SK-N-SH (cell line): ENCODE measurements at regions not wholly inside any gene's neighbourhood (a gene's known extent, or its start where the extent isn't known, plus 50 kb on each side); places are given as distances from the start of the nearest gene placed in this dataset.

ENCODE experiments used
- CTCF ChIA-PET: fragments of 300-600, 350-600 bp; formaldehyde crosslinking; extraction: SDS; loops from one replicate; lab custom pipeline; 2021; lab: Yijun Ruan, JAX
- POLR2A ChIA-PET: fragments of 350-600 bp; sonication (Branson Sonifier 250); formaldehyde crosslinking; extraction: SDS; loops from one replicate; lab custom pipeline; 2020; ENCODE audit warnings: antibody characterized with exemption, inconsistent platforms; lab: Yijun Ruan, JAX
- DNase-seq: peaks from one replicate; pipeline ENCODE4 v3.0.0; 2012
- H2AFZ ChIP-seq: fragments of 200-600 bp; sonication (generic); 2 replicates; pipeline ENCODE4 v1.8.1; 2016; ENCODE audit warnings: antibody characterized with exemption, mild to moderate bottlenecking, low read depth
- H3F3A ChIP-seq: fragments of 200-600 bp; sonication (generic); replicated peaks from 2 replicates; pipeline ENCODE3; 2016; ENCODE audit warnings: antibody characterized with exemption, mild to moderate bottlenecking; ENCODE audit not compliant: insufficient read depth
- H3K27ac ChIP-seq, 2 experiments: fragments of 200-500 bp in 1 of 2; fragments of 200-600 bp in 1 of 2; sonication (Bioruptor generic) in 1 of 2; sonication (generic), shearing (Covaris generic) in 1 of 2; 2 replicates each; pipeline versions ENCODE4 v1.5.1 to v1.6.1; 2014 to 2016; ENCODE audit warnings: low read depth in 2 of 2, inconsistent platforms in 1 of 2, low read length in 1 of 2, mild to moderate bottlenecking in 1 of 2, mixed read lengths in 1 of 2
- H3K27me3 ChIP-seq: fragments of 200-600 bp; sonication (generic), shearing (Covaris generic); 2 replicates; pipeline ENCODE4 v1.6.1; 2016; ENCODE audit warnings: mixed run types; ENCODE audit not compliant: insufficient read depth
- H3K36me3 ChIP-seq, 2 experiments: fragments of 200-500 bp in 1 of 2; fragments of 200-600 bp in 1 of 2; sonication (Bioruptor generic) in 1 of 2; sonication (generic) in 1 of 2; replicated peaks in 1 of 2; 2 replicates each; pipeline versions ENCODE3 to v1.5.1; 2014 to 2016; ENCODE audit warnings: low read length in 1 of 2, mild to moderate bottlenecking in 1 of 2; ENCODE audit not compliant: insufficient read depth in 2 of 2, control insufficient read depth in 1 of 2
- H3K4me1 ChIP-seq, 2 experiments: fragments of 200-500 bp in 1 of 2; fragments of 200-600 bp in 1 of 2; sonication (Bioruptor generic) in 1 of 2; sonication (generic), shearing (Covaris generic) in 1 of 2; 2 replicates each; pipeline versions ENCODE4 v1.5.1 to v1.6.1; 2014 to 2016; ENCODE audit warnings: low read depth in 1 of 2, low read length in 1 of 2, mixed run types in 1 of 2; ENCODE audit not compliant: insufficient read depth in 2 of 2, control insufficient read depth in 1 of 2
- H3K4me2 ChIP-seq: fragments of 200-600 bp; sonication (generic), shearing (Covaris generic); 2 replicates; pipeline ENCODE4 v1.6.1; 2017; ENCODE audit warnings: mixed run types
- H3K4me3 ChIP-seq, 2 experiments: fragments of 200-500 bp in 1 of 2; fragments of 200-600 bp in 1 of 2; sonication (Bioruptor generic) in 1 of 2; sonication (generic), shearing (Covaris generic) in 1 of 2; 2 replicates each; pipeline versions ENCODE4 v1.5.1 to v1.8.1; 2014 to 2016; ENCODE audit warnings: low read depth in 2 of 2, inconsistent platforms in 1 of 2, low read length in 1 of 2, mild to moderate bottlenecking in 1 of 2, mixed read lengths in 1 of 2, moderate library complexity in 1 of 2
- H3K79me2 ChIP-seq: fragments of 200-600 bp; sonication (generic); 2 replicates; pipeline ENCODE4 v1.8.1; 2017; ENCODE audit warnings: mild to moderate bottlenecking; ENCODE audit not compliant: insufficient read depth
- H3K9ac ChIP-seq: fragments of 200-600 bp; sonication (generic); 2 replicates; pipeline ENCODE4 v1.6.1; 2017; ENCODE audit warnings: mixed run types
- H3K9me2 ChIP-seq: fragments of 200-600 bp; sonication (generic); 2 replicates; pipeline ENCODE4 v1.6.1; 2017; ENCODE audit warnings: mixed run types
- H3K9me3 ChIP-seq: fragments of 200-600 bp; sonication (generic); 2 replicates; pipeline ENCODE4 v1.6.1; 2017; ENCODE audit warnings: mixed run types, mild to moderate bottlenecking, moderate library complexity
- H4K20me1 ChIP-seq: fragments of 200-600 bp; sonication (generic); 2 replicates; pipeline ENCODE4 v1.6.1; 2017; ENCODE audit warnings: mild to moderate bottlenecking, mixed run types; ENCODE audit not compliant: insufficient read depth
- EZH2phosphoT487 ChIP-seq: fragments of 200-600 bp; sonication (generic); IDR thresholded peaks from 2 replicates; pipeline ENCODE4 v1.6.1; 2017; ENCODE audit warnings: low read depth, mixed run types, mild to moderate bottlenecking, antibody characterized with exemption, moderate library complexity, borderline replicate concordance
- FOSL2 ChIP-seq: IDR thresholded peaks from 2 replicates; pipeline ENCODE4 v1.4.0; 2012; ENCODE audit warnings: low read depth, mild to moderate bottlenecking, moderate library complexity, borderline replicate concordance
- FOXM1 ChIP-seq: IDR thresholded peaks from 2 replicates; pipeline ENCODE4 v1.4.0; 2012; ENCODE audit warnings: low read depth, mild to moderate bottlenecking
- GABPA ChIP-seq: IDR thresholded peaks from 2 replicates; pipeline ENCODE4 v1.4.0; 2012; ENCODE audit warnings: low read depth, mild to moderate bottlenecking
- MEF2A ChIP-seq: IDR thresholded peaks from 2 replicates; pipeline ENCODE4 v1.4.0; 2012; ENCODE audit warnings: low read depth, borderline replicate concordance
- RAD21 ChIP-seq: IDR thresholded peaks from 2 replicates; pipeline ENCODE4 v1.6.1; 2012; ENCODE audit warnings: mild to moderate bottlenecking, low read length
- RCOR1 ChIP-seq: fragments of 150-350 bp; IDR thresholded peaks from 2 replicates; pipeline ENCODE4 v1.6.1; 2017; ENCODE audit warnings: antibody characterized with exemption, low read length
- TCF12 ChIP-seq: IDR thresholded peaks from 2 replicates; pipeline ENCODE4 v1.4.0; 2012
- WGBS: methylation state at CpG from one replicate; pipeline ENCODE4 v1.1.6; 2017; ENCODE audit warnings: low lambda C conversion rate; 5-methylcytosine and 5-hydroxymethylcytosine counted together
- TF ChIP-seq, protein P1 (sequence below): IDR thresholded peaks from 2 replicates; pipeline ENCODE4 v1.4.0; 2012; ENCODE audit warnings: low read depth, borderline replicate concordance
- TF ChIP-seq, protein P2 (sequence below): fragments of 200-600 bp; sonication (generic); IDR thresholded peaks from 2 replicates; pipeline ENCODE4 v1.6.1; 2017; ENCODE audit warnings: antibody characterized with exemption, mild to moderate bottlenecking, moderate library complexity
- TF ChIP-seq, protein P3 (sequence below): fragments of 150-350 bp; IDR thresholded peaks from 2 replicates; pipeline ENCODE4 v1.6.1; 2017; ENCODE audit warnings: antibody characterized with exemption, low read length, low read depth, borderline replicate concordance
- TF ChIP-seq, protein P4 (sequence below): fragments of 150-350 bp; IDR thresholded peaks from 2 replicates; pipeline ENCODE4 v1.6.1; 2016; ENCODE audit warnings: mild to moderate bottlenecking, low read depth, low read length
- TF ChIP-seq, protein P5 (sequence below): IDR thresholded peaks from 2 replicates; pipeline ENCODE4 v1.4.0; 2012; ENCODE audit warnings: low read depth
- TF ChIP-seq, protein P6 (sequence below): IDR thresholded peaks from 2 replicates; pipeline ENCODE4; 2012
- TF ChIP-seq, protein P7 (sequence below): IDR thresholded peaks from 2 replicates; pipeline ENCODE4 v1.6.1; 2012; ENCODE audit warnings: mild to moderate bottlenecking, low read depth, low read length, moderate library complexity

DNA sequence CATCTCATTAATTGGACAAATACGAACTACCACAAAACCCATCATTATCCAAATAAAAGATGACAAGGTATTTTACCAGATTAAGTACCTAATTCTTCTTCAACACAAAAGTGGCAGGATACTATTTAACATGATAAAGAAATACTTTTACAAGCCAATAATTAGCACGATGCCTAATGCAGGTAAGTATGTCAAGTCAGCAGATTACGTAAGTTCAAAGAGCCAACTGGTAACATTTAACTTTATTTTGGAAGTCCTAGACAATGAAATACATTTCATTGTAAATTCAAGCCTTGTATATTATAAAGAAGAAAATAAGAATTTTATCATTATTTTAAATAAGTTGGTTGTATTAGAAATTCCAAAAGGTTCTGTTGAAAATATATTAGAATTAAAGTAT lies 535.3 kb upstream of the SOX9 start (continued):
- TF ChIP-seq, protein P1, sequence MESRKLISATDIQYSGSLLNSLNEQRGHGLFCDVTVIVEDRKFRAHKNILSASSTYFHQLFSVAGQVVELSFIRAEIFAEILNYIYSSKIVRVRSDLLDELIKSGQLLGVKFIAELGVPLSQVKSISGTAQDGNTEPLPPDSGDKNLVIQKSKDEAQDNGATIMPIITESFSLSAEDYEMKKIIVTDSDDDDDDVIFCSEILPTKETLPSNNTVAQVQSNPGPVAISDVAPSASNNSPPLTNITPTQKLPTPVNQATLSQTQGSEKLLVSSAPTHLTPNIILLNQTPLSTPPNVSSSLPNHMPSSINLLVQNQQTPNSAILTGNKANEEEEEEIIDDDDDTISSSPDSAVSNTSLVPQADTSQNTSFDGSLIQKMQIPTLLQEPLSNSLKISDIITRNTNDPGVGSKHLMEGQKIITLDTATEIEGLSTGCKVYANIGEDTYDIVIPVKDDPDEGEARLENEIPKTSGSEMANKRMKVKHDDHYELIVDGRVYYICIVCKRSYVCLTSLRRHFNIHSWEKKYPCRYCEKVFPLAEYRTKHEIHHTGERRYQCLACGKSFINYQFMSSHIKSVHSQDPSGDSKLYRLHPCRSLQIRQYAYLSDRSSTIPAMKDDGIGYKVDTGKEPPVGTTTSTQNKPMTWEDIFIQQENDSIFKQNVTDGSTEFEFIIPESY = no peak

DNA sequence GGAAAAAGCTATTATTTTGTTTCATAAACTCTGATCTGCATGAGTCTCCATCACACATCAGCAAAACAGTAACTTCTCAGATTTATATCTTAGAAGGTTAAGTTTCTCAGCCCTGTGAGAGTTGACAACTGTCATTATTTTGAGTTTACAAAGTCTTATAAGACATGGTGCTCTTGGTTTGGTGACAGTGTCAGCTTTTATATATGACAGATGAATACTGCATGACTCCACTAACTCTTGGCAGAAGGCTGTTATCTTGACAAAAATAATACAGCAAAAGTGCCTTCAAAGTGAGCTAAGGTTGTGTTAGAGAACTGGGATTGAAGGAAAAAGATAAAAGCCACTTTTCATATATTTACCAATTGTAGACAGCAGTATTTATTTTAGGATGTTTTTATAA lies 528.4 kb upstream of the SOX9 start:
- Histone ChIP-seq H3K27ac (no peak overlapping the region), H3K9me2 (no peaks in the 10 kb centered on the region)
- DNase-seq = no peak
- TF ChIP-seq GABPA (no peak), RAD21 (no peak)
- TF ChIP-seq, protein P2, sequence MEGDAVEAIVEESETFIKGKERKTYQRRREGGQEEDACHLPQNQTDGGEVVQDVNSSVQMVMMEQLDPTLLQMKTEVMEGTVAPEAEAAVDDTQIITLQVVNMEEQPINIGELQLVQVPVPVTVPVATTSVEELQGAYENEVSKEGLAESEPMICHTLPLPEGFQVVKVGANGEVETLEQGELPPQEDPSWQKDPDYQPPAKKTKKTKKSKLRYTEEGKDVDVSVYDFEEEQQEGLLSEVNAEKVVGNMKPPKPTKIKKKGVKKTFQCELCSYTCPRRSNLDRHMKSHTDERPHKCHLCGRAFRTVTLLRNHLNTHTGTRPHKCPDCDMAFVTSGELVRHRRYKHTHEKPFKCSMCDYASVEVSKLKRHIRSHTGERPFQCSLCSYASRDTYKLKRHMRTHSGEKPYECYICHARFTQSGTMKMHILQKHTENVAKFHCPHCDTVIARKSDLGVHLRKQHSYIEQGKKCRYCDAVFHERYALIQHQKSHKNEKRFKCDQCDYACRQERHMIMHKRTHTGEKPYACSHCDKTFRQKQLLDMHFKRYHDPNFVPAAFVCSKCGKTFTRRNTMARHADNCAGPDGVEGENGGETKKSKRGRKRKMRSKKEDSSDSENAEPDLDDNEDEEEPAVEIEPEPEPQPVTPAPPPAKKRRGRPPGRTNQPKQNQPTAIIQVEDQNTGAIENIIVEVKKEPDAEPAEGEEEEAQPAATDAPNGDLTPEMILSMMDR = no peak
- TF ChIP-seq, protein P3, sequence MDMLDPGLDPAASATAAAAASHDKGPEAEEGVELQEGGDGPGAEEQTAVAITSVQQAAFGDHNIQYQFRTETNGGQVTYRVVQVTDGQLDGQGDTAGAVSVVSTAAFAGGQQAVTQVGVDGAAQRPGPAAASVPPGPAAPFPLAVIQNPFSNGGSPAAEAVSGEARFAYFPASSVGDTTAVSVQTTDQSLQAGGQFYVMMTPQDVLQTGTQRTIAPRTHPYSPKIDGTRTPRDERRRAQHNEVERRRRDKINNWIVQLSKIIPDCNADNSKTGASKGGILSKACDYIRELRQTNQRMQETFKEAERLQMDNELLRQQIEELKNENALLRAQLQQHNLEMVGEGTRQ = no peak
- TF ChIP-seq, all 33 proteins: peak for 0
- H3K4me1 ChIP-seq = no peaks in the 10 kb centered on the region
- no peaks in the 10 kb centered on the region for H4K20me1 ChIP-seq
- H3K9ac ChIP-seq = no peak overlapping the region
- no peaks in the 10 kb centered on the region for H3F3A ChIP-seq
- H3K4me2 ChIP-seq = no peak overlapping the region
- H3K9me3 ChIP-seq = no peaks in the 10 kb centered on the region
- H2AFZ ChIP-seq = no peak overlapping the region
- no peaks in the 10 kb centered on the region for H3K79me2 ChIP-seq
- H3K27me3 ChIP-seq = no peaks in the 10 kb centered on the region
- ChIA-PET CTCF (no interaction called here), POLR2A (no interaction called here)
- H3K4me3 ChIP-seq = no peak overlapping the region
- H3K36me3 ChIP-seq = no peaks in the 10 kb centered on the region

DNA sequence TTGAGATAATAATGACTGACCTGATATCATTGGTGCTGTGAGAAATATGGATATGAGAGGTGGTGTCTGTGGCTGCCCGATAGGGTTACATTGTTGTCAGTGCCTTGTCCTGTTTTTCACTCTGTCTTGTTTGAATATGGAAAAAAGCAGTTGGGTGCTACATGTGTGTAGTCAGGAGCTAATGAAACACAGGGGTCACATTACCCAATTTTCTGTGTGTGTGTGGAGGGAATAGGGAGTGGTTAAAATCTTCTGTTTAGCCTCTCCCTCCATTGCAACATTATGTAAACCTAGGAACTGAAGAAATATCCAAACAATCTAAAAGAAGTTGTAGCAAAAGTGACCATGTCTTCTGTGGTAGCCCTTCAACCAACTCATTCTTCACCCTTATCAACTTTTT lies 527.7 kb upstream of the SOX9 start:
- POLR2A ChIA-PET = no interaction called here
- H3K27me3 ChIP-seq = no peaks in the 10 kb centered on the region
- 95% methylated on average over 1 of the region's 1 CpG for WGBS
- TF ChIP-seq, protein P4, sequence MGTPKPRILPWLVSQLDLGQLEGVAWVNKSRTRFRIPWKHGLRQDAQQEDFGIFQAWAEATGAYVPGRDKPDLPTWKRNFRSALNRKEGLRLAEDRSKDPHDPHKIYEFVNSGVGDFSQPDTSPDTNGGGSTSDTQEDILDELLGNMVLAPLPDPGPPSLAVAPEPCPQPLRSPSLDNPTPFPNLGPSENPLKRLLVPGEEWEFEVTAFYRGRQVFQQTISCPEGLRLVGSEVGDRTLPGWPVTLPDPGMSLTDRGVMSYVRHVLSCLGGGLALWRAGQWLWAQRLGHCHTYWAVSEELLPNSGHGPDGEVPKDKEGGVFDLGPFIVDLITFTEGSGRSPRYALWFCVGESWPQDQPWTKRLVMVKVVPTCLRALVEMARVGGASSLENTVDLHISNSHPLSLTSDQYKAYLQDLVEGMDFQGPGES = no peak
- no peak for TF ChIP-seq MEF2A
- TF ChIP-seq, protein P5, sequence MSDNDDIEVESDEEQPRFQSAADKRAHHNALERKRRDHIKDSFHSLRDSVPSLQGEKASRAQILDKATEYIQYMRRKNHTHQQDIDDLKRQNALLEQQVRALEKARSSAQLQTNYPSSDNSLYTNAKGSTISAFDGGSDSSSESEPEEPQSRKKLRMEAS = no peak
- TF ChIP-seq FOSL2 = no peak
- TF ChIP-seq TCF12 = no peak
- TF ChIP-seq, protein P6, sequence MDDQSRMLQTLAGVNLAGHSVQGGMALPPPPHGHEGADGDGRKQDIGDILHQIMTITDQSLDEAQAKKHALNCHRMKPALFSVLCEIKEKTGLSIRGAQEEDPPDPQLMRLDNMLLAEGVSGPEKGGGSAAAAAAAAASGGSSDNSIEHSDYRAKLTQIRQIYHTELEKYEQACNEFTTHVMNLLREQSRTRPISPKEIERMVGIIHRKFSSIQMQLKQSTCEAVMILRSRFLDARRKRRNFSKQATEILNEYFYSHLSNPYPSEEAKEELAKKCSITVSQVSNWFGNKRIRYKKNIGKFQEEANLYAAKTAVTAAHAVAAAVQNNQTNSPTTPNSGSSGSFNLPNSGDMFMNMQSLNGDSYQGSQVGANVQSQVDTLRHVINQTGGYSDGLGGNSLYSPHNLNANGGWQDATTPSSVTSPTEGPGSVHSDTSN = no peak
- TF ChIP-seq EZH2phosphoT487 = no peak
- TF ChIP-seq GABPA = no peak
- TF ChIP-seq, protein P7, sequence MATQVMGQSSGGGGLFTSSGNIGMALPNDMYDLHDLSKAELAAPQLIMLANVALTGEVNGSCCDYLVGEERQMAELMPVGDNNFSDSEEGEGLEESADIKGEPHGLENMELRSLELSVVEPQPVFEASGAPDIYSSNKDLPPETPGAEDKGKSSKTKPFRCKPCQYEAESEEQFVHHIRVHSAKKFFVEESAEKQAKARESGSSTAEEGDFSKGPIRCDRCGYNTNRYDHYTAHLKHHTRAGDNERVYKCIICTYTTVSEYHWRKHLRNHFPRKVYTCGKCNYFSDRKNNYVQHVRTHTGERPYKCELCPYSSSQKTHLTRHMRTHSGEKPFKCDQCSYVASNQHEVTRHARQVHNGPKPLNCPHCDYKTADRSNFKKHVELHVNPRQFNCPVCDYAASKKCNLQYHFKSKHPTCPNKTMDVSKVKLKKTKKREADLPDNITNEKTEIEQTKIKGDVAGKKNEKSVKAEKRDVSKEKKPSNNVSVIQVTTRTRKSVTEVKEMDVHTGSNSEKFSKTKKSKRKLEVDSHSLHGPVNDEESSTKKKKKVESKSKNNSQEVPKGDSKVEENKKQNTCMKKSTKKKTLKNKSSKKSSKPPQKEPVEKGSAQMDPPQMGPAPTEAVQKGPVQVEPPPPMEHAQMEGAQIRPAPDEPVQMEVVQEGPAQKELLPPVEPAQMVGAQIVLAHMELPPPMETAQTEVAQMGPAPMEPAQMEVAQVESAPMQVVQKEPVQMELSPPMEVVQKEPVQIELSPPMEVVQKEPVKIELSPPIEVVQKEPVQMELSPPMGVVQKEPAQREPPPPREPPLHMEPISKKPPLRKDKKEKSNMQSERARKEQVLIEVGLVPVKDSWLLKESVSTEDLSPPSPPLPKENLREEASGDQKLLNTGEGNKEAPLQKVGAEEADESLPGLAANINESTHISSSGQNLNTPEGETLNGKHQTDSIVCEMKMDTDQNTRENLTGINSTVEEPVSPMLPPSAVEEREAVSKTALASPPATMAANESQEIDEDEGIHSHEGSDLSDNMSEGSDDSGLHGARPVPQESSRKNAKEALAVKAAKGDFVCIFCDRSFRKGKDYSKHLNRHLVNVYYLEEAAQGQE = no peak
- no peak for TF ChIP-seq RCOR1
- no peak for TF ChIP-seq FOXM1

More for the DNA sequence above, 527.7 kb upstream of the SOX9 start:
- DNase-seq = no peak
- Histone ChIP-seq H3K36me3 (no peaks in the 10 kb centered on the region), H3K27ac (no peak overlapping the region), H3K9me2 (no peaks in the 10 kb centered on the region), H3K9me3 (no peaks in the 10 kb centered on the region), H3K4me3 (no peak overlapping the region), H3K79me2 (no peaks in the 10 kb centered on the region), H2AFZ (peak overlapping the region; percentile 2; the same call in 1 of the 2 replicates), H4K20me1 (no peaks in the 10 kb centered on the region), H3K4me2 (no peak overlapping the region), H3K9ac (no peak overlapping the region), H3F3A (no peaks in the 10 kb centered on the region), H3K4me1 (no peaks in the 10 kb centered on the region)
- CTCF ChIA-PET = no interaction called here
